Stimulated activated CD8-positive, alpha-beta memory T cell treated with anti-CD3 and anti-CD28 coated beads, Interleukin-2, amount 100 ng/mL, for 1 hour (primary cell): ENCODE measurements at regions not wholly inside any gene's neighbourhood (a gene's known extent, or its start where the extent isn't known, plus 50 kb on each side); places are given as distances from the start of the nearest gene placed in this dataset.

Source experiments
- DNase-seq, 2 donors: peaks; one replicate each; pipeline ENCODE4 v3.0.0-alpha.2; 2020; ENCODE audit warnings: low read depth in 2 of 2

- DNase-seq = no peak
Measured at GRCh38 chr2:217304582-217304981, 444.7 kb upstream of the TNP1 start.

GRCh38 chr2:217302856-217303255, 443.0 kb upstream of the TNP1 start:
- no peak for DNase-seq

- no peak for DNase-seq
Measured at GRCh38 chr2:217301142-217301925, 441.5 kb upstream of the TNP1 start.

GRCh38 chr2:217299590-217299989, 439.7 kb upstream of the TNP1 start:
- no peak for DNase-seq

- DNase-seq = no peak
Measured at GRCh38 chr2:217297096-217297495, 437.2 kb upstream of the TNP1 start.

GRCh38 chr2:217294818-217295217, 435.0 kb upstream of the TNP1 start:
- no peak for DNase-seq

- DNase-seq = no peak
Measured at GRCh38 chr2:217294211-217294610, 434.3 kb upstream of the TNP1 start.

- no peak for DNase-seq
Measured at GRCh38 chr2:217293607-217294006, 433.7 kb upstream of the TNP1 start.

GRCh38 chr2:217293046-217293445, 433.2 kb upstream of the TNP1 start:
- no peak for DNase-seq

- no peak for DNase-seq
Measured at GRCh38 chr2:217291259-217291658, 431.4 kb upstream of the TNP1 start.

- no peak for DNase-seq
Measured at GRCh38 chr2:217290467-217290866, 430.6 kb upstream of the TNP1 start.

GRCh38 chr2:217289907-217290280, 430.0 kb upstream of the TNP1 start:
- DNase-seq = no peak

- DNase-seq = no peak
Measured at GRCh38 chr2:217289177-217289906, 429.5 kb upstream of the TNP1 start.

- DNase-seq = no peak
Measured at GRCh38 chr2:217288472-217289063, 428.7 kb upstream of the TNP1 start.

GRCh38 chr2:217286833-217287232, 427.0 kb upstream of the TNP1 start:
- DNase-seq = no peak

- no peak for DNase-seq
Measured at GRCh38 chr2:217285926-217286325, 426.1 kb upstream of the TNP1 start.

- DNase-seq = no peak
Measured at GRCh38 chr2:217283460-217283859, 423.6 kb upstream of the TNP1 start.

GRCh38 chr2:217282531-217282930, 422.7 kb upstream of the TNP1 start:
- no peak for DNase-seq

GRCh38 chr2:217279556-217279955, 419.7 kb upstream of the TNP1 start:
- no peak for DNase-seq

GRCh38 chr2:217279140-217279539, 419.3 kb upstream of the TNP1 start:
- DNase-seq = no peak

- no peak for DNase-seq
Measured at GRCh38 chr2:217277646-217278398, 418.0 kb upstream of the TNP1 start.

GRCh38 chr2:217276433-217276832, 416.6 kb upstream of the TNP1 start:
- DNase-seq = no peak
